Cardiac septum (tissue), 1 donor: ENCODE measurements at regions not wholly inside any gene's neighbourhood (a gene's known extent, or its start where the extent isn't known, plus 50 kb on each side); places are given as distances from the start of the nearest gene placed in this dataset.
"Not testable (repeated sequence)": the region's sequence is repeated elsewhere in the genome, so short reads cannot be mapped to it uniquely, and the experiment has no call there.

Experiments used
- DNase-seq: peaks from one replicate; pipeline ENCODE4 v3.0.0-alpha.2; 2020; ENCODE audit warnings: low spot score
- intact Hi-C: fragments of 100-400 bp; cut with DNase I; formaldehyde crosslinking; loops from one replicate; pipeline ENCODE4 v1.14.0; 2022
- donor health status: DM: no; HTN: no; CAD: no.

- intact Hi-C loops, result no loop called here
- no peak for DNase-seq
These were observed 162.6 kb downstream of the DMAC1 start for GRCh38 chr9:7636838-7637467.

- no peak for DNase-seq
- intact Hi-C loops, result no loop called here
These were observed 163.3 kb downstream of the DMAC1 start for GRCh38 chr9:7636309-7636708.

GRCh38 chr9:7626571-7627029 lies 173.0 kb downstream of the DMAC1 start:
- intact Hi-C loops, DNase-seq: not testable (repeated sequence)

- no peak for DNase-seq
- intact Hi-C loops, result no loop called here
These were observed 177.1 kb downstream of the DMAC1 start for GRCh38 chr9:7622481-7622880.

GRCh38 chr9:7615344-7615743 lies 184.2 kb downstream of the DMAC1 start:
- intact Hi-C loops, result no loop called here
- DNase-seq, result no peak

GRCh38 chr9:7613931-7614330 lies 185.6 kb downstream of the DMAC1 start:
- intact Hi-C loops, result no loop called here
- no peak for DNase-seq

- no peak for DNase-seq
- intact Hi-C loops, result no loop called here
These were observed 191.3 kb downstream of the DMAC1 start for GRCh38 chr9:7608261-7608660.

- intact Hi-C loops, result no loop called here
- DNase-seq, result no peak
These were observed 192.2 kb downstream of the DMAC1 start for GRCh38 chr9:7607421-7607820.

- no peak for DNase-seq
- intact Hi-C loops, result no loop called here
These were observed 193.0 kb downstream of the DMAC1 start for GRCh38 chr9:7606591-7606990.

GRCh38 chr9:7601739-7602138 lies 197.8 kb downstream of the DMAC1 start:
- no peak for DNase-seq
- intact Hi-C loops, result no loop called here

- DNase-seq, result no peak
- intact Hi-C loops, result no loop called here
These were observed 201.9 kb downstream of the DMAC1 start for GRCh38 chr9:7597716-7598115.

- no peak for DNase-seq
- intact Hi-C loops, result no loop called here
These were observed 207.0 kb downstream of the DMAC1 start for GRCh38 chr9:7592321-7593316.

GRCh38 chr9:7591501-7591900 lies 208.1 kb downstream of the DMAC1 start:
- DNase-seq, result no peak
- intact Hi-C loops, result no loop called here

- intact Hi-C loops, result no loop called here
- DNase-seq, result no peak
These were observed 219.0 kb downstream of the DMAC1 start for GRCh38 chr9:7580568-7580967.

GRCh38 chr9:7579351-7579750 lies 220.2 kb downstream of the DMAC1 start:
- intact Hi-C loops, result no loop called here
- DNase-seq, result no peak

GRCh38 chr9:7578951-7579350 lies 220.6 kb downstream of the DMAC1 start:
- intact Hi-C loops, result no loop called here

GRCh38 chr9:7570107-7570720 lies 229.4 kb downstream of the DMAC1 start:
- no peak for DNase-seq
- intact Hi-C loops, result no loop called here

More at GRCh38 chr9:7578951-7579350, 220.6 kb downstream of the DMAC1 start:
- DNase-seq, result no peak

- intact Hi-C loops, result no loop called here
- DNase-seq, result no peak
These were observed 231.9 kb downstream of the DMAC1 start for GRCh38 chr9:7567687-7568086.

GRCh38 chr9:7561527-7562080 lies 238.0 kb downstream of the DMAC1 start:
- intact Hi-C loops, result no loop called here
- DNase-seq, result no peak

GRCh38 chr9:7560669-7561305 lies 238.8 kb downstream of the DMAC1 start:
- intact Hi-C loops, result no loop called here

More at GRCh38 chr9:7560669-7561305, 238.8 kb downstream of the DMAC1 start:
- DNase-seq, result no peak
